Liver (tissue), 8 donors: ENCODE measurements at regions not wholly inside any gene's neighbourhood (a gene's known extent, or its start where the extent isn't known, plus 50 kb on each side); places are given as distances from the start of the nearest gene placed in this dataset.

Experiments used
- DNase-seq: peaks from one replicate; pipeline ENCODE4 v3.0.0-alpha.2; 2017; ENCODE audit warnings: low spot score
- H3K27ac ChIP-seq, 2 donors: one replicate each; pipeline ENCODE4 v1.7.0; 2013; ENCODE audit warnings: inconsistent platforms in 2 of 2, low read length in 2 of 2, control low read depth in 1 of 2, low read depth in 1 of 2, mild to moderate bottlenecking in 1 of 2
- H3K27me3 ChIP-seq, 4 donors: one replicate each; pipeline versions ENCODE4 v1.6.1 to v1.7.0; 2013; ENCODE audit warnings: low read length in 3 of 4, inconsistent platforms in 1 of 4, mild to moderate bottlenecking in 1 of 4, moderate library complexity in 1 of 4; ENCODE audit not compliant: control insufficient read depth in 4 of 4, insufficient read depth in 4 of 4
- H3K36me3 ChIP-seq, 4 donors: one replicate each; pipeline versions ENCODE4 v1.6.1 to v1.7.0; 2013; ENCODE audit warnings: low read length in 3 of 4, mild to moderate bottlenecking in 3 of 4, low read depth in 1 of 4, moderate library complexity in 1 of 4; ENCODE audit not compliant: control insufficient read depth in 4 of 4, insufficient read depth in 3 of 4
- H3K4me1 ChIP-seq, 4 donors: one replicate each; pipeline versions ENCODE4 v1.6.1 to v1.7.0; 2013; ENCODE audit warnings: low read length in 3 of 4, mild to moderate bottlenecking in 3 of 4, moderate library complexity in 1 of 4; ENCODE audit not compliant: control insufficient read depth in 4 of 4, insufficient read depth in 4 of 4
- H3K4me3 ChIP-seq, 3 donors: one replicate each; pipeline versions ENCODE4 v1.6.1 to v1.7.0; 2013; ENCODE audit warnings: low read length in 3 of 3, control low read depth in 1 of 3, low read depth in 1 of 3, mild to moderate bottlenecking in 1 of 3
- H3K9ac ChIP-seq, 2 donors: one replicate each; pipeline ENCODE4 v1.7.0; 2013; ENCODE audit warnings: low read length in 2 of 2, mild to moderate bottlenecking in 2 of 2, moderate library complexity in 2 of 2, control low read depth in 1 of 2, low read depth in 1 of 2
- H3K9me3 ChIP-seq, 4 donors: one replicate each; pipeline versions ENCODE4 v1.6.1 to v1.7.0; 2013; ENCODE audit warnings: low read length in 3 of 4; ENCODE audit not compliant: control insufficient read depth in 4 of 4
- ATF3 ChIP-seq: IDR thresholded peaks from 2 replicates; pipeline ENCODE4 v1.6.1; 2016; ENCODE audit warnings: antibody characterized with exemption
- FOXA2 ChIP-seq: IDR thresholded peaks from 2 replicates; pipeline ENCODE4 v1.6.1; 2016; ENCODE audit warnings: antibody characterized with exemption
- GABPA ChIP-seq, 2 donors: IDR thresholded peaks in 1 of 2; conservative IDR thresholded peaks in 1 of 2; 2 replicates each; pipeline ENCODE4 v1.6.1; 2016; ENCODE audit warnings: antibody characterized with exemption in 2 of 2, mild to moderate bottlenecking in 1 of 2, moderate library complexity in 1 of 2
- HNF4A ChIP-seq, 2 donors: conservative IDR thresholded peaks; 2 replicates each; pipeline ENCODE4 v1.6.1; 2016; ENCODE audit warnings: antibody characterized with exemption in 2 of 2, mild to moderate bottlenecking in 2 of 2
- JUND ChIP-seq, 2 donors: IDR thresholded peaks; 2 replicates each; pipeline ENCODE4 v1.6.1; 2016; ENCODE audit warnings: antibody characterized with exemption in 2 of 2
- MAX ChIP-seq: IDR thresholded peaks from 2 replicates; pipeline ENCODE4 v1.6.1; 2016; ENCODE audit warnings: antibody characterized with exemption
- NR2F2 ChIP-seq: IDR thresholded peaks from 2 replicates; pipeline ENCODE4 v1.6.1; 2016; ENCODE audit warnings: antibody characterized with exemption
- RAD21 ChIP-seq, 2 donors: IDR thresholded peaks; 2 replicates each; pipeline ENCODE4 v1.6.1; 2016; ENCODE audit warnings: antibody characterized with exemption in 2 of 2, mild to moderate bottlenecking in 2 of 2
- RXRA ChIP-seq, 2 donors: IDR thresholded peaks; 2 replicates each; pipeline ENCODE4 v1.6.1; 2017 to 2018; ENCODE audit warnings: antibody characterized with exemption in 2 of 2, mild to moderate bottlenecking in 1 of 2
- SP1 ChIP-seq: IDR thresholded peaks from 2 replicates; pipeline ENCODE4 v1.6.1; 2018; ENCODE audit warnings: antibody characterized with exemption, mild to moderate bottlenecking
- TAF1 ChIP-seq: conservative IDR thresholded peaks from 2 replicates; pipeline ENCODE4 v1.6.1; 2016; ENCODE audit warnings: antibody characterized with exemption, mild to moderate bottlenecking
- YY1 ChIP-seq: IDR thresholded peaks from 2 replicates; pipeline ENCODE4 v1.6.1; 2016; ENCODE audit warnings: antibody characterized with exemption, mild to moderate bottlenecking
- WGBS: extraction: QIAGEN DNeasy Blood & Tissue Kit; methylation state at CpG from one replicate; pipeline ENCODE4 v1.1.7; 2013; 5-methylcytosine and 5-hydroxymethylcytosine counted together
- TF ChIP-seq, protein P1 (sequence below): fragments of 150-350 bp; IDR thresholded peaks from 2 replicates; pipeline ENCODE4 v1.5.1; 2017; ENCODE audit warnings: improper control_type of control experiment, low read depth, low read length; ENCODE audit not compliant: missing input control
- donor health status: healthy.
- donor health status: healthy.
- donor health status: healthy.
- donor health status: healthy.
- donor health status: healthy.

- Histone ChIP-seq H3K9me3 (no peaks in the 10 kb centered on the region), H3K36me3 (no peaks in the 10 kb centered on the region), H3K4me1 (no peaks in the 10 kb centered on the region), H3K27ac (no peak overlapping the region), H3K4me3 (no peak overlapping the region), H3K27me3 (no peaks in the 10 kb centered on the region), H3K9ac (no peak overlapping the region)
- TF ChIP-seq, protein P1, sequence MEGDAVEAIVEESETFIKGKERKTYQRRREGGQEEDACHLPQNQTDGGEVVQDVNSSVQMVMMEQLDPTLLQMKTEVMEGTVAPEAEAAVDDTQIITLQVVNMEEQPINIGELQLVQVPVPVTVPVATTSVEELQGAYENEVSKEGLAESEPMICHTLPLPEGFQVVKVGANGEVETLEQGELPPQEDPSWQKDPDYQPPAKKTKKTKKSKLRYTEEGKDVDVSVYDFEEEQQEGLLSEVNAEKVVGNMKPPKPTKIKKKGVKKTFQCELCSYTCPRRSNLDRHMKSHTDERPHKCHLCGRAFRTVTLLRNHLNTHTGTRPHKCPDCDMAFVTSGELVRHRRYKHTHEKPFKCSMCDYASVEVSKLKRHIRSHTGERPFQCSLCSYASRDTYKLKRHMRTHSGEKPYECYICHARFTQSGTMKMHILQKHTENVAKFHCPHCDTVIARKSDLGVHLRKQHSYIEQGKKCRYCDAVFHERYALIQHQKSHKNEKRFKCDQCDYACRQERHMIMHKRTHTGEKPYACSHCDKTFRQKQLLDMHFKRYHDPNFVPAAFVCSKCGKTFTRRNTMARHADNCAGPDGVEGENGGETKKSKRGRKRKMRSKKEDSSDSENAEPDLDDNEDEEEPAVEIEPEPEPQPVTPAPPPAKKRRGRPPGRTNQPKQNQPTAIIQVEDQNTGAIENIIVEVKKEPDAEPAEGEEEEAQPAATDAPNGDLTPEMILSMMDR = no peak
- no peak for TF ChIP-seq YY1
- TF ChIP-seq GABPA (IDR thresholded peaks at IDR 0.05 in 1 of 2, conservative IDR thresholded peaks at IDR 0.05 in 1 of 2) = no peak
- no peak for TF ChIP-seq ATF3
- TF ChIP-seq MAX = no peak
- no peak for TF ChIP-seq NR2F2
- TF ChIP-seq TAF1 = no peak
- TF ChIP-seq SP1 = no peak
- no peak for TF ChIP-seq RXRA (IDR thresholded peaks at IDR 0.05)
- TF ChIP-seq JUND (IDR thresholded peaks at IDR 0.05) = no peak
- no peak for TF ChIP-seq HNF4A (conservative IDR thresholded peaks at IDR 0.05)
- TF ChIP-seq RAD21 (IDR thresholded peaks at IDR 0.05) = no peak
- DNase-seq = no peak
- 66% methylated on average over 2 of the region's 2 CpGs for WGBS
Measured at GRCh38 chr3:30462721-30463470, 143.5 kb upstream of the TGFBR2 start.

DNA sequence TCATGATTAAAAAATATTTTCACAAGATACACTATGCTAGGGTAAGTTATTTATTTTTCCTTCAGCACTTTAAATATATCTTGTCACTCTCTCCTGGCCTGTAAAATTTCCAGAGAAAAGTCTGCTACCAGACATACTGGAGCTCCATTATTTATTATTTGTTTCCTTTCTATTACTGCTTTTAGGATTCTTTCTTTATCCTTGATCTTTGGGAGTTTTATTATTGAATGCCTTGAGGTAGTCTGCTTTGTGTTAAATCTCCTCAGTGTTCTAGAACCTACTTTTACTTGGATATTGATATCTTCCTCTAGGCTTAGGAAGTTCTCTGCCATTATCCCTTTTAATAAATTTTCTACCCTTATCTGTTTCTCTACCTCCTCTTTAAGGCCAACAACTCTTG lies 142.0 kb upstream of the TGFBR2 start:
- Histone ChIP-seq H3K9me3 (no peaks in the 10 kb centered on the region), H3K27ac (no peak overlapping the region)

More for the DNA sequence above, 142.0 kb upstream of the TGFBR2 start:
- no peak for TF ChIP-seq RXRA (IDR thresholded peaks at IDR 0.05)
- TF ChIP-seq TAF1 = no peak
- TF ChIP-seq, protein P1 = no peak
- no peak for TF ChIP-seq HNF4A (conservative IDR thresholded peaks at IDR 0.05)
- no peak for TF ChIP-seq YY1
- TF ChIP-seq NR2F2 = no peak
- TF ChIP-seq GABPA (IDR thresholded peaks at IDR 0.05 in 1 of 2, conservative IDR thresholded peaks at IDR 0.05 in 1 of 2) = no peak
- TF ChIP-seq FOXA2 = no peak
- Histone ChIP-seq H3K27me3 (no peaks in the 10 kb centered on the region), H3K9ac (no peak overlapping the region), H3K36me3 (no peaks in the 10 kb centered on the region), H3K4me1 (no peaks in the 10 kb centered on the region), H3K4me3 (no peak overlapping the region)
- DNase-seq = no peak
